ENCODE measurements at regions not wholly inside any gene's neighbourhood (a gene's known extent, or its start where the extent isn't known, plus 50 kb on each side); places are given as distances from the start of the nearest gene placed in this dataset.

- DNase-seq: no peak
These were observed 646.1 kb downstream of the IRS1 start for GRCh38 chr2:226153553-226153952.

GRCh38 chr2:226151157-226151556 is 648.5 kb downstream of the IRS1 start:
- DNase-seq: no peak

- no peak for DNase-seq
These were observed 656.5 kb downstream of the IRS1 start for GRCh38 chr2:226143091-226143490.

DNA sequence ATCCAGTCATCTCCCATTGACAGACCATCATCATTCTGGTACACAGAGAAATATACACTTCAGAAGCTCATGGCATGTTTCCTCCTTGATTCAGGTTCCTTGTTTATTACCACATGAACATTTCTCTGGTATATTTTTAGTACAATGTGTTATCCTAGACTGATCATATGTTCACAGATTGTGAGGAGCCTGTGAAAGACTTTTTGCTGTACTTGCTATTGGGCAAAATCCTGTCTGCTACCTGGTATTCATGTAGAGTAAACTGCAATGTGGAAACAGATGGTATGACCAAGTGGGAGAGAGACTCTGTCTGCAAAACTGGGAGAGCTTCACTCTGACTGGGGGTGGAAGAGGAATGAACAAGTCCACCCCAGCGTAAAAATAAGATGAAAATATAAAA is 657.2 kb downstream of the IRS1 start:
- no peak for DNase-seq

- no peak for DNase-seq
These were observed 659.0 kb downstream of the IRS1 start for GRCh38 chr2:226140594-226140993.

DNA sequence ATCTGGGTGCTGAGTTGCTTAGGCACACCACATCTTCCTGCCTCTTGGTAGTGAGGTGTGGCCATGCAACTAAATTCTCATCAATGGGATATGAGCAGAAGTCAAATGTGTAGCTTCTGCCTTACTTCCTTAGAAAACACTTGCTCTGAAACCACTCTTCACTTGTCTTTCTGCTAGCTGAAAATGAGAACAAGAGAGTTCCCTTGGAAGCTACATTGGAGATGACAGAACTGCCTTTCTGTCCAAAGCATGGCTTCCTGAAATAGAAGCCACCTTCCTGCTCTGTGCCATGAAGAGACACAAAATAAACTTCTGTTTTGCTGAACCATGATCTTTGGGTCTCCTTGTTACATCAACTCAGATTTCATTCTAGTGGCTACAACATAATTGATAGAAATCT is 659.9 kb downstream of the IRS1 start:
- no peak for DNase-seq

- DNase-seq: no peak
These were observed 662.3 kb downstream of the IRS1 start for GRCh38 chr2:226137201-226137811.

DNA sequence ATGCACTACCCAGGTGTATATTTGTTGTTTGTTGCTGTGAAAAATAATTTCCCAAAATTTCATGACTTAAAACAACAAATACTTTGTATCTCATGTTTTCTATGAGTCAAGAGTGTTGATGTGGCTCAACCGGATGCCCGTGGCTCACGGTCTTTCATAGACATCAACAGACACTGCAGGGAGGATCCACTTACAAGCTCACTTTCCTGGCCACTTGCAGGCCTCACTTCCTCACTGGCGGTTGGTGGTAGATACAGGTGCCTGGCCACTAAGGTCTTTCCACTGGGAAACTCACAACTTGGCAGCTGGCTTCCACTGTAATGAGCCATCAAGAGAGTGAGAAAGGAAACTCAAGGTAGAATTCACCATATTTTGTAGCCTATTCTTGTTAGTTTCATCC is 662.9 kb downstream of the IRS1 start:
- no peak for DNase-seq

GRCh38 chr2:226135861-226136548 is 663.6 kb downstream of the IRS1 start:
- no peak for DNase-seq

DNA sequence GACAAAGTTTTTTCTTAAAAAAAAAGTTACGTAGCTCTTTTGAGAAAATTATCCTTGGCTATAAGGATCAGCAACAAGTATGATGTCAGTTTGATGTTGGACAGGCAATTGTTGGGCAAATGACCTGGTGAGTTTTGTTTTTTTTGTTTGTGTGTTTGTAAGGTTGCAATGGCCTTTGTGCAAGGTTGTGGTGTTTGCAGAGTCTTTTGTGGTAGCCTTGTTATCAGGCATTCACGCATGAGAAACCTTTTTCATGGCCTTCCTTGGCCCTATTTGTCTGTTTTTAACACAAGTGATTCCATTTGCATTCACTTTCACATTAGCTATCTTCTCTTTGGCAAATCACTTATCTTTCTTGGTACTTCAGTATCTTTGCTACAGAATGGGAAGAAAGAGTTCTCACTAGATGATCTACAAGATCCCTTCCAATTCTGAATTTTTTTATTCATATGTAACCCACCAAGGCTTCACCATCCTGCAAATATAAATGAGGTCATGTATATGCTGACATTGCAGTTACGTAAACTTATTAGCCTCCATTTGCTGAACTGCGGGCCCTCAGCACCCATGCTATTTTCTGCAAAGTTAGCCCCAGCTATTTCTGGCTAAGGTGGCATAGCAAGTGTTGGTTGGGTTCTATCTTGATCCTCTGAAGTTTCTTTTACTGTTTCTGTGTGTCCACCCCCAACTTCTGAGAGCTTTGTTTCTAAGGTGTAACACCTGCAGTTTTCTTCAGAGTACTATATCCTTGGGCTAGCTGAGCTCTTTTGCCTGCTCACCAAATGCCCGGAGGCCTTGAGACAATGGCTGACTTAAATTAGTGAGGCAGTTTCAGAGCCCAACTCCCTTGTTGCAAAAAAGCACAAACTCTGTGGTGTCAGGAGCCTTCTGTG is 667.1 kb downstream of the IRS1 start:
- DNase-seq: no peak

DNA sequence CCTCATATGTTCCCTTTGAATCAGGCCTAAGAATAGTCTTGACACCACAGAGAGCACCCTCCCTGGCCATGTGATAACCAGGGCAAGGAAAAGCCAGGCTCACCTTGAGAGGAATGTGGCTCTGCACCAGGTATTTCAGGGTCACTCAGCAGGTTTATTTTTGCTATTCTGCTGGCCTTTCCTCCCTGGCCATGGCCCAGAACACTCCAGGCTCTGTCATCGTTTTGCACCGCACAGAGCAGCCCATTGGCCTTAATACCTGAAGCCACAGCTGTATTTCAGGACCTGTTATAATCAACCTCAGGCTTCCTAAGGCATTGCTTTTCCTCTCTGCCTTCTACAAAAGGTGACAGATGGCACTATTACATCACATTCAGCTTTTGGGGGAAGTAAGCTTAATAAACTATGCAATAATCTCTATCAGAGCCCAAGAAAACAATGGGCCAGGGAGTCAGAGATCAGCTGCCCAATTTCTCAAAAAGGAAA is 668.3 kb downstream of the IRS1 start:
- no peak for DNase-seq

- DNase-seq: no peak
These were observed 669.4 kb downstream of the IRS1 start for GRCh38 chr2:226130192-226130591.

DNA sequence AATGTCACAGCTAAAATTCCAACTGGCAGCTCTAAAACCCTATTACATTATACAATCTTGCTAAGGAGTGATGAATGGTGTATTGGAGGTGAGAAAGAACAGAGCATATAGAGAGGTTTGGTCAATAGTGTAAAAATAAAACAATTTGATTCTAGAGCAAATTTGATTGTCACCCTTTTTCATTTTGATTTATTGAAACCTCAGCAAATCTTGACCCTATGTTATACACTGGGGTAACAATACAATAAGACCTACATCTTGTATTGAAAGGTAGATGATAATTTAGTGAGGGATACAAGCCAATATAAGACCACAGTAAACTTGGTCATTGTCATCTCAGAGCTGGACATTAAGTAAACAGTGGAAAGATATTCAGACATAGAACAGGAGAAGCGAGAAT is 671.9 kb downstream of the IRS1 start:
- no peak for DNase-seq

GRCh38 chr2:226126104-226126503 is 673.5 kb downstream of the IRS1 start:
- DNase-seq: no peak

DNA sequence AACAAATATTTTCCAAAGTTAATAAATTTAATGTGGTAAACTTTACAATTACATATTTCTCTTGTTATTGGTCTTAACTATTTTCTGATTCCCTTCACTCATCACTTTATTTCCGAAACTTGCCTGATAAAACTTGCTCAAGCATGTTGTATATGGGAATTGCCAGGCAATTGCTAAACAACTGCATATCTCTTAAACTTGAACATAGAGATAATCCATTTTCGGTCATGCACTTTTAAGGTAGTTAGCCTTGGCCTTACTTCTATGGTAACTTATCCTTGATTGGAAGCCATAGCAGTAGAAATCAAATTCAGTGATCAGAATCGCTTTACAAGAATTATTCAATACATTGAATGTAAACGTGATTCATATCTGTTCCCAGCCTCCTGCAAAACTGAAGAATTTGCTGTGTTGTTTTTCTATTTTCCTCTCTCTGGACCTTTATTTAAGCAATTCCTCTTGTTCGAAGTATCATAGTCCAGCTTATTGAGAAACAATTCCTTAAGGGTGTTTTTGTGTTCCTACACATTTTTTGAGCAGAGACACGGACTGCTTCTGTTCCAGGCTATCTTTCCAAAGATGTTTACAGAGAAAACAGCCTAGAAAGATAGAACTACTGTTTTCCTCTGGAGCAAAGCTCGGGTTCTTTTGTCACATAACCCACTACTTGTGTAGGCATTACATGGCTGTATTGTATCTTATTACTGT is 674.3 kb downstream of the IRS1 start:
- DNase-seq: no peak

GRCh38 chr2:226124548-226125011 is 675.0 kb downstream of the IRS1 start:
- no peak for DNase-seq

GRCh38 chr2:226123300-226123699 is 676.3 kb downstream of the IRS1 start:
- DNase-seq: no peak

DNA sequence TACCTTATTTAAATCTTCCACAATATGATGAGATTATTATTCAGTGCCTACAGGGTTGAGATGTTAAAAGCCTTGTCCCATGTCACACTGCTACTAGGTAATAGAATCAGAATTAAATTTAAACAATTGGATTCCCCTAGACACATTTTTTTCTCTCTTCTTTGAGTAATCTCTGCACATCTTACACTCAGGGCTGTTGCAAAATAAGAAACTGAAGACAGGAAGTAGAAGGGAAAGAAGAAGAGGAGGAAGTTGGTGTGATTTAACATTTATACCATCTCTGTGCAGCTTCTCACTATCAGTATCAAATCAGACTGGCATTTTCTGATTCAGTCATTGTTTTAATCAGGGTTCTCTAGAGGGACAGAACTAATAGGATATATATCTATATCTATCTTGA is 677.6 kb downstream of the IRS1 start:
- DNase-seq: no peak

DNA sequence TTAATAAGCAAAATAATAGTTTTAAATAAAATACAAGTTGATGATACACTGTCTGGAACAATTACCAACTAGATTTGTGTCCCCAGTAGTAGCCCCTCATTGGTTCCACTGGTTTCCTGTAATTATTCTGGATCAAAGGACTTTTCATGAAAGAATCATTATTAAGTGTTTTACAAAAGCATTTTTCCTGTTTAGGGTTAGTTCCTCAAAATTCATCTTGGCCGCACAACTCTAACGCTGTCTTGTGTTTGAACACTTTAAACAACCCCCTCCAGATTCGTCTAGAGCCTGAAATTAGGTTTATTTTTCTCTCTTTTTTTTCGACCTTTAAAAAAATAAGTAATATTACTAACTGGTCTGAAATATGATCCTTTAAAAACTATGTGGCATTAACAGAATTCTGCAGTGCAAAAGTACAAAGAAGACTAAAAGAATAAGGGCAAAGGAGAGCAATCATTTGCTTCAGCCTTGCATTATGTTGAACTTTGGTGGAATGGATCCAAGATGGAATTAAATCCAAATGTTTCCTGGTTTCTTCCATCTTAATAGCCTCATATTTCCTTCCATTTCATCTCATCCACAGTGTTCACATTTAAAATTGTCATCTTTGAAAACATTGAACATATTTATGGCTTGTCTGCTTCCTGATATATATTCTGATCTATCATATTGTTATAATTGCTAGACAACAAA is 678.4 kb downstream of the IRS1 start:
- DNase-seq: no peak

DNA sequence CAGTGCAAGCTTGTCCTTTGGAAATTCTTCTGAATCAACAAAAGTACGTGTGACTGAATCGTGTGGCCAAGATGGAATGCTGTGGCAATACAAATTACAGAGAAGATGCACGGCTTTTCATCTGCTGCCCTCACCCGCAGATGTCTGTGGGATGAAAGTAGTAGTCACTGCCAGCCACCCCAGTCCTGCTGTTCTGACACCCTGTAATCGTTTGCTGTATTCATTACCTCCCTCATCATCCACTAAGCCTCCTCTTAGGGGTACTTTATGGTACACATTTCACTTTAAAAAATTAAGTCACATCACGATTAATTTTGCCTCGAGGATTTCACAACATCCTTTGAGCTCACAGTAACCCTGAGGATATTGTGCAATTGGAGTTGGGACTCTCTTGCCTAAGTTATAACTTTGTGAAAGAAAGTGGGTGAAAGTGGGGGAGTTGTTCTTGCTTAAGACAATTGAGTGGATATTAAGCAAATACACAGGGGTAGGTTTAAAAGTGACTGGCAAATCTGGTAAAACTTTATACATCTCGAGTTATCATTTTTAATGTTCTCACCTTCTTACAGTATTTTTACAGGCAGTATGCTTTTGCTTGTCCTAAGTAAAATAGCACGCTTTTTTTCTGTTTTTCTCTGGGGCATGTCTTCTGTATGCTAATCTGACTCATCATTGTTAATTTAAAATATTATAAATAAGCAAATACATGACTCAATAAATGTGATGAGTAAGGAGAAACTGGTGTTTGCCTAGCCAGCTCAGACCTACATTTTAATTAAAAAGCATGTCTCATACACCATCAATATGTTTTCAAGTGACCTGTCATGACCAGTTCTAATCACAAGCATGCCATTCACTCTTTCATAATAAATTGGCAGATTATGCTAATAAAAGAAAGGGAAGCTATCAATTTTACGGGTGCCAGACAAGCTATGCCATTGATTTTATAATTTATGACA is 680.9 kb downstream of the IRS1 start:
- DNase-seq: no peak

GRCh38 chr2:226117510-226118065 is 682.0 kb downstream of the IRS1 start:
- no peak for DNase-seq

Measured in effector CD4-positive, alpha-beta T cell (primary cell).